HG02623 (cell line): ENCODE measurements at regions not wholly inside any gene's neighbourhood (a gene's known extent, or its start where the extent isn't known, plus 50 kb on each side); places are given as distances from the start of the nearest gene placed in this dataset.

ENCODE experiments used
- ATAC-seq: cut with Tn5 transposase; IDR thresholded peaks from one replicate; pipeline ENCODE4 v1.9.1; 2021; ENCODE audit warnings: moderate library complexity; ENCODE audit not compliant: unreplicated experiment

DNA sequence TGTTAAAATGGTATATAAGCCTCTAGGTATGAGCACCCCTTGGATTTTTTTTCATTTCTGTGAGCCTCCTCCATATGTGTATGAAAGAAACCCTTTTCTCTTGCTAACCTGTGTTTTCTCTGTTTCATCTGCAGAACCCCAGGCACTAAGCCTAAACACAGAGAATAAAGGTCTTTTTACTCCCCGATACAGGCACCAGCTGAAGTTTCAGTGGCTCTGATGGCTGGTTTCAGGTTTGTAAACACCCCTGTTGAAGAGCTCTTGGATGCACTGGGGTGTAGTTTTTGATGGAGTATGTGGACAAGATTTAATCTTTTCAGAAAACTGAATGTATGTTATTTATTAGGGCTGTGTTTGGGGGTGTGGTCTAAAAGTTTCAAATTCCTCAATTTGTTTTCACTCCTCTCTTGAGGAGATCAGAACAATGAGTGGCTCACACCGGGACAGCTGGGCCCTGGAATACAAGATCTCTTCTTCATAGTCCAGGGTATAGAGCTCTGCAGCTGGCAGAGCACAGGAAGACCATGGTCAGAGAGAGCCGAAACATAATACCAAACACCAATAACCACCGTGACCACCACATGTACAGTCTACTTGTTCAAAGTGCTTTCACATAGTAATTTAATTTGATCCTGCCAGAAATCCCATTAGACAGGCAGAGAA, 50.2 kb upstream of the VTCN1 start:
- no peak for ATAC-seq
